GM12865 (cell line): ENCODE measurements at regions not wholly inside any gene's neighbourhood (a gene's known extent, or its start where the extent isn't known, plus 50 kb on each side); places are given as distances from the start of the nearest gene placed in this dataset.

Experiments
- DNase-seq: peaks from one replicate; pipeline ENCODE4 v3.0.0; 2010; ENCODE audit warnings: low read depth
- H3K4me3 ChIP-seq: 2 replicates; pipeline ENCODE4 v1.5.1; 2011; ENCODE audit warnings: mild to moderate bottlenecking, low read depth, low read length, control low read depth
- TF ChIP-seq, protein P1 (sequence below): IDR thresholded peaks from 2 replicates; pipeline ENCODE4 v1.5.1; 2011; ENCODE audit warnings: low read length, control low read depth, low read depth, inconsistent platforms; ENCODE audit not compliant: insufficient read depth; ENCODE audit errors: missing control alignments

DNA sequence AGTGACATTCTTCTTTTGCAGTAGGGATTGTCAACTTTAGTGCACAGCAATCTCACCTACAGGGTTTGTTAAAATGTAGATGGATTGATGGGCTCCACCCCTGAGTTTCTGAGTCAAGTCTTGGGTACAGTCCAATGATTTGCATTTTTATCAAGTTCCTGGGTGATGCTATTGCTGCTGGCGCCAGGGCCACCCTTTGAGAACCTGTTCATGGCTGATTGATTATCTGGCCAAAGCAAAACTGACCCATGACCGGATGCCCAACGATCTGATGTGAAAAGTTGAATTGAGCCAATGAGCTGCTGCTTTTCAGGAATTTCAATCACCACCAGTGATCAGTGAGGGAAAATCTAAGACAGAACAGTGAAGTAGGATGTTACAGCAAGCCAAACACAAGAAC is 675.3 kb downstream of the TMEM182 start:
- TF ChIP-seq, protein P1, sequence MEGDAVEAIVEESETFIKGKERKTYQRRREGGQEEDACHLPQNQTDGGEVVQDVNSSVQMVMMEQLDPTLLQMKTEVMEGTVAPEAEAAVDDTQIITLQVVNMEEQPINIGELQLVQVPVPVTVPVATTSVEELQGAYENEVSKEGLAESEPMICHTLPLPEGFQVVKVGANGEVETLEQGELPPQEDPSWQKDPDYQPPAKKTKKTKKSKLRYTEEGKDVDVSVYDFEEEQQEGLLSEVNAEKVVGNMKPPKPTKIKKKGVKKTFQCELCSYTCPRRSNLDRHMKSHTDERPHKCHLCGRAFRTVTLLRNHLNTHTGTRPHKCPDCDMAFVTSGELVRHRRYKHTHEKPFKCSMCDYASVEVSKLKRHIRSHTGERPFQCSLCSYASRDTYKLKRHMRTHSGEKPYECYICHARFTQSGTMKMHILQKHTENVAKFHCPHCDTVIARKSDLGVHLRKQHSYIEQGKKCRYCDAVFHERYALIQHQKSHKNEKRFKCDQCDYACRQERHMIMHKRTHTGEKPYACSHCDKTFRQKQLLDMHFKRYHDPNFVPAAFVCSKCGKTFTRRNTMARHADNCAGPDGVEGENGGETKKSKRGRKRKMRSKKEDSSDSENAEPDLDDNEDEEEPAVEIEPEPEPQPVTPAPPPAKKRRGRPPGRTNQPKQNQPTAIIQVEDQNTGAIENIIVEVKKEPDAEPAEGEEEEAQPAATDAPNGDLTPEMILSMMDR: no peak
- DNase-seq: no peak

DNA sequence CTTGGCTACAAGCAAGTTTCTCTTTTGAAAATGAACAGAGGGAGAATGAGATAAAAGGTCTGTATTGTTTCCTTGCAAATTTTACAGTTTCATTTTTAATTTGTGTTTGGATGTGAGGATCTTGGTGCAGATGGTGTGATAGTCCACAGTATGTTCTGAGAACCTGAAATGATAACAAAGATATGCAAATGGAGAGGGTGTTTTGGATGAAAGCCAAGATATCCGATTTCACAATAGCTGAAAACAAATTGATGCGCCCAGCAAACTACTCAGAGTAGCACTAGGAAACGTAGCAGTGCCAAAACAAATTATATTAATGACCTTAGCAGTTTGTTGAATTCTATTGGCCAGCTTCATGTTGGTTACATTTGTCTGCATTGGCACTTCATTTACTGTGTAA is 683.5 kb downstream of the TMEM182 start:
- no peak overlapping the region for H3K4me3 ChIP-seq
- TF ChIP-seq, protein P1: no peak
- DNase-seq: no peak

More for the DNA sequence above, 675.3 kb downstream of the TMEM182 start:
- no peak overlapping the region for H3K4me3 ChIP-seq

DNA sequence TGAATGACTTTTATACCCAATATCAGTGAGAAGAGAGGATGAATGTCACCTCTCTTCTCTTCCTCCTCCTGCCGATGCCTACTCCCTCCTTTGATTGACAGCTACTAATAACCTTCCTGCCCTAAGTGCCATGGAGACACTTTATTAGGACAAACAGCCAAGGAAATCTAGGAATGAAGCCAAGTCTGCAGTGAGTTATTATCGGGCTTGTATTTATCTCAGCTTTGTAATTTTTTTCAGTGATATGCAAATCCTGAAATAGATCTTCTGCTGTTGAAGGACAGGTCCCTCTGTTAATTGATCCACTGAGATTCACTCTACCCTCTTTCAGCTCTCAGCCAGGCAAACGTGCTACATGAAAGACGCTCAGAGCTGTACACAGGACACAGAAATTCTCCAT is 686.7 kb downstream of the TMEM182 start:
- TF ChIP-seq, protein P1: no peak
- DNase-seq: no peak
- H3K4me3 ChIP-seq: no peak overlapping the region

DNA sequence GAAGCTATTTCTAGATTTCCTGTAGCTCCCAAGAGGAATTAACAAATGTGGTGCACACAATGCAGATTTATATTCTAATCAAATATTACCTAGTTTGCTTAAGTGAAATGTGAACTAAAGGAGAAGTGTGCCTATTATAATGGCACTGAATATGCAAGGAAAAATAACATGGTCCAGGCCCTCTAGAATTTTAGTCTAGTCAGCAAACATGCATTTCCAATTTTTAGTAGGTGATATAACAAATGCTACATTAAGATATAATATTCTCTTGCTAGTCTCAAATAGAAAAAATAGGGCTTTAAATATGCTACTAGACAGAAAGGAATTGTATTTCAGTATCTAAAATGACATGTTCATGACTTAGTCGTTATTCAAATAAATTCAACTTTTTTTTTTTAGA is 689.5 kb downstream of the TMEM182 start:
- H3K4me3 ChIP-seq: no peak overlapping the region
- DNase-seq: no peak
- TF ChIP-seq, protein P1: no peak

DNA sequence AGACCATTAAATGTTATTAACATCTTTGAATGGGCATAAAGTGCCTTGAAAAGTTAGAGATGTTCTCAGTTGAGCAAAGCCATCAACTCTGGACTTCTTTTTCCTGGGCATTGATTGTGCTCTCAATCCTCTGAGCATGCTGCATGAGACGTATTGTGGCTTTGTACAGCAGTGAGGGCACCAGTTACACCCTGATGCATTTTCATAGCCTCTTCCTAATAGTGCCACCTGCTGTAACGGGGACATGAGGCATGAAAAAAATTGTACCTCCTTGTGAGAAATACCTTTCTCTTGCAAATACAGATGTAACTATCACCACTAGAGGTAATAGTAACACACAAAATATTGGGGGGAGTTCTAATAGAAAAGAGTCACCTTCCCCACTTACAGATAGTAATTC is 697.5 kb downstream of the TMEM182 start:
- DNase-seq: no peak
- H3K4me3 ChIP-seq: no peak overlapping the region
- TF ChIP-seq, protein P1: no peak

DNA sequence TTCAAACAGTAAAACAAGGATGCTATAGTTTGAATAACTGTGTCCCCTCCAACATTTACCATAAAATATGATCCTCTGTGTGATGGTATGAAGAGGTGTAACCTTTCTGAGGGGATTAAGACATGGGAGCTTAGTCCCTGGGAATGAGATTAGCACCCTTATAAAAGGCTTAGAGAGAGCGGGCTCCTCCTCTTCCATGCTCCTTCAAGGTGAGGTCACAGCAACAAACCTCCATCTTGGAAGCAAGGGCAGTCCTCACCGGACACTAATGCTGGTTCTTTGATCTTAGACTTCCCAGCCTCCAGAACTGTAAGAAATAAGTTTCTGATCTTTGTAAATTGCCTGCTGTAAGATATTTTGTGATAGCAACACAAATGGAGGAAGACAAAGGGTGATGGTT is 700.3 kb downstream of the TMEM182 start:
- TF ChIP-seq, protein P1: no peak
- H3K4me3 ChIP-seq: no peak overlapping the region
- no peak for DNase-seq

DNA sequence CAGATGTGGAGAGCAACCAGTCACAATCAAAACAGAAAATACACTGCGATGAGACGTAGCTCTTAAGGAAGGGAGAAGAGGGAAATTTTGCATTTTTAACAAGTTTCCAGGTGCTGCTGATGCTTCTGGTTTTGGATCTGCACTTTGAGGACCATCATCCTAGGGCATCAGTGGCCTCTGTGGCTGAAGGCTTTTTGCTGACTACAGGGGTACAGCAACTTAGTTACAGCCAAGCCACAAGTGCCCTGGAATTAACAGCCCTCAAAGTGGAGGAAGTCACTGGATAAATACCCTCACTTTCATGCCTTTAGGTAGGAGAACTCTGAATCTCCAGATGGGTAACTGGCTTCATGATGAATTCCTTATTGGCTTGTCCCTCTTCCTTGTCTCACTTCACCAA is 700.9 kb downstream of the TMEM182 start:
- no peak overlapping the region for H3K4me3 ChIP-seq
- TF ChIP-seq, protein P1: no peak
- DNase-seq: no peak
